NCI-H2196 (cell line): ENCODE measurements at regions not wholly inside any gene's neighbourhood (a gene's known extent, or its start where the extent isn't known, plus 50 kb on each side); places are given as distances from the start of the nearest gene placed in this dataset.

Source experiments
- DNase-seq: peaks from one replicate; lab custom pipeline; 2025; ENCODE audit not compliant: unreplicated experiment; lab: John Stamatoyannopoulos, UW

- DNase-seq = no peak
Measured at GRCh38 chr17:69605571-69605970, 191.1 kb downstream of the MAP2K6 start.

GRCh38 chr17:69606142-69606800, 191.8 kb downstream of the MAP2K6 start:
- no peak for DNase-seq

- DNase-seq = peak; percentile 67
Measured at GRCh38 chr17:69607162-69607834, 192.8 kb downstream of the MAP2K6 start.

DNA sequence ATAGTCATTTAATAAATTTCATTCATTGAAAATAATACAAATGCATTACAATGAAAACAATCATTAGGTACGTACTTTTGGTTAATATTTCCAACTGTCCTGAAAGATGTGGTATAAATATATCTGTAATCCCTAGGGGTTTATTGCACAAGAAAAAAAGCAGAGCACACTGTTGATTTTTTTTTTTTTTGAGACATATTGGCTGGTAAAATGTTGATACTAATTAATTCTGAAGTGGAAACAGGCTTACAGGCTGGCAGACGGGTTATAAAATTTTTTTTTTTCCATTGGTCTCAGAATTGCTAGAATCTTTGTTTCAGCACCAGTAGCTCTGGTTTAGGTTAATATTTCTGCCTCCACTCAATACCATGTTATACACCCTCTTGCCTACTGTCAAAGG, 193.6 kb downstream of the MAP2K6 start:
- no peak for DNase-seq

DNA sequence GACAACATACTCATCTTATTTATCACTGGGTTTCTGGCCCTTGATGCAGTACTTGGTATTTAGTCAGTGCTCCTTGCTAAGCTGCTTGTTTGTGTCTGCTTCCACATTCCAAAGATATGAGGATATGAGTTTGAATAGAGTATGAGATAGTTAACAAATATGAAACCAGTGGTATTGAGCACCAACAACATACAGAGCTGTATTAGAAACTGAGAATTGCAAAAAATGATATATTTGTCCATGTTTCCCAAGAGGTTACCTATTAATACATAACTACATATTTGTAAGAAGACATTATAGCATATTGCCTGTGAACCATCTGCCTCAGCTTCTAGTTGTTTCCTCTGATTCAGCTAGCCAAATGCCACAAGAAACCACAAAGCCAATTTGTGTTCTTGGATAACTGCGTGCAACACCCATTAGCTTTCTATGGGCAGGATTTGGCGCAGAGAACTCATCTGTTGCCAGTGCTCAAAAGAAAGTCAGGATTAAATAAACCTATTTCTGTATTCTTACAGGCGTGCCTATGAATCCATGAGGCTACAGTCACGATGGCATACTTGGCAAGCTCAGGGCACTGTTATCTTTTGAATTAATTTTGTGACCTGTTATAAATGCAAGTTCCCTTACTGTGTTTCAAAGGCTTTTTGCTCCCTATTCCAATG, 194.4 kb downstream of the MAP2K6 start:
- no peak for DNase-seq

GRCh38 chr17:69609473-69610305, 195.2 kb downstream of the MAP2K6 start:
- DNase-seq = no peak

- DNase-seq = no peak
Measured at GRCh38 chr17:69620363-69620762, 205.9 kb downstream of the MAP2K6 start.

GRCh38 chr17:69625474-69625873, 211.0 kb downstream of the MAP2K6 start:
- DNase-seq = no peak

GRCh38 chr17:69630056-69630635, 215.6 kb downstream of the MAP2K6 start:
- no peak for DNase-seq

DNA sequence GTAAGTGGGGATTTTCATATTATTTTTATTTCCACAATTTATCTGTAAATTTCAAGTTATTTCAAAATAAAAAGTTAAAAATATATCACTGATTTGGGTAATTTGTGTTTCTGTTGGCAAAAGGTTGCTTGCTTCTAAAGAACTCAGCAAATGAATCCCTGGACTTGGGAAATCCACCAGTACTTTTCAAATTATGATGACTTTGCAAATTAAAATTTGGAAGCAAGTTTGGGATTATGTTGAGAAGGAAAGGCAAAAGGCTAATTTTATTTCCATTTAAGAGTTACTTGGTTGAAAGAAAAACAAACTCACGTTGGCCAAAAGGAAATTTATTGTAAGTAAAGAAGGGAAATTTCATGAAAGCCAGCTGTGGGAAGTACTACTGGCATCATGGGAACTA, 220.3 kb downstream of the MAP2K6 start:
- no peak for DNase-seq

- no peak for DNase-seq
Measured at GRCh38 chr17:69637446-69638156, 223.1 kb downstream of the MAP2K6 start.

- DNase-seq = no peak
Measured at GRCh38 chr17:69639096-69639495, 224.6 kb downstream of the MAP2K6 start.

DNA sequence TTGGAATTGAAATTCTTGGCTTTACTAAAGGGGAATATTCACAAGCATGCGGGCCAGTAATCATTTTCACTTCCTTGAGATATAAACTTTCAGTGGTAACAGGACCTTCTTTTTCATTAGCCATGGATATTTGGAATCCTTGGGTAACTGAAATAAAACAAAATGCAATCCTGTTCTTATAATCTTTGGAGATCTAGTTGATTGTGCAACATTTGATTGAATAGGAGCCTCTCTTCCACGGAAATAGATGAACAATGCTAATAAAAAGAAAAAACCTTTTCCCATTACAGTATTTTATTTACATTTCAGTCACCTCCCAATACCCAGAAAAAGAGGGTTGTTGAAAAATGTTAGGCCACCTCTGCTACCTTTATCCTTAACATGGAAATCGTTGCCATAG, 225.6 kb downstream of the MAP2K6 start:
- no peak for DNase-seq

DNA sequence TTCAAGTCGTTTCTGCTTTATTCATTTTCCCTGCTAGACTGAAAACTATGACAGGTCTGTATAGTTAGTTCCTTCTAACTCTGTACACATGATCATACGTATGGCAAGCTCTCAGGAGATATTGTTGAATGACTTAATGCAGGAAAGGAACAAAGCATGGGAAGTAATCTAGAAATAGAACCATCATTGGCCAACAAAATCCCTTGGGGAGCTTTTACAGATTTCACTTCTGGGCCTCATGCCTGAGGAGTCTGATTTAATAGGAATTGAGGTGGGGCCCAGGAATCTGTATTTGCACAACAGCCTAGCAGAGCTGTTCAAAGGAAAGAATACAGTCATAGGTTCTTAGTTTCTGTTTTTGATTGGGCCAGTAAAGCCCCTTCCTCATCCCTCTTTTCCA, 229.2 kb downstream of the MAP2K6 start:
- DNase-seq = no peak

DNA sequence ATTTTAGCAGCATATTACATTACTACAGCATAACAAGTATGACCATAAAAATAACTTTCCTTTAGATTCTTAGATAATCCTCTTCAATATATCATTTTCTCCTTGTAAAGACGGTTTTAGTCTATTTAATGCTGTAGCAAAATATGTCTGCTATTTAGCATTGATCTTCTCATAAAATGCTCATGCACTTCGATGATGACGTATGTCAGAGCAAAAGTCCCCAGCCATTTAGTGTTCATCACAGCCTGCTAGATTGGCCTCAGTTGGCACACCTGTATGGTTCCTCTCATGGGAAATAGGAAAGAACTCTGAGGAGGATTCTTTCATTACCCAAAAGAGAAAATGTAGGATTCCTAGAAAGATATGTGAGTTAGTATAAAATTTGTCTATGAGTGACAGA, 232.2 kb downstream of the MAP2K6 start:
- no peak for DNase-seq

DNA sequence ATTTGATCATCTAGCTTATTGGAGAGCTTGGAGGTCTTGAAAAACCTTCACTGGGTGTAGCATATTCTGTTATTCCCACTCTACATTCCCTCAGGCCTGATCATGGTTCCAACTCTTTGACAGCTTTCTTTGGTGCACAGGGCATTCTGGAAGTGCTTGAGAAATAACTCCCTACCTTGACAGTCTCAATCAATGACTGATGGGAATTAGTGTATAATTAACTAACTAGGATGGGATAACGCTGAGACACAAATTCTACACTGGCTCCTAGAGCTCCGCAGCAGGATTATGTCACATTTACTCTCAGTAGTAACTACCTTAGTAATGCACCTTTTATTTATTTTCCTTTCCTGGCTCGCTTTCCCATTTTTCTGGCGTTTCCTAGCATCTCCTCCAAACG, 236.4 kb downstream of the MAP2K6 start:
- no peak for DNase-seq

DNA sequence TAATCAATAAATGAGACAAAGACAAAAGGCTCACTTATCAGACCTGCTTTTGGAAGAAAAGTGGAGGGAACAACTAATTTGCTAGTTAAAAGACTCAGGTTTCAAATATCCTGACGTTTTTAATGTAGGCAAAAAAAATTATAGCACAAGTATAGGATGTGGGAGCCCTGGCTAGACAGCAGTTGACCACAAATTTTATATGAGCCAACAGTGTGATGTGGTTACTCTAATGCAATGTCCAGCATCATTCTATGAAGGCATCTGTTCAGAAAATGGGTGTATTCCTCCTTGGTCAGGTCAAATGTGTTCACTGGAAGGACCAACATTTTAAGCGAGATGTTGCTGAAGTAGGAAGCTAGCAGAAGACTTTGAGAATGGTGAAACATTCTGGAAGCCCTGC, 237.4 kb downstream of the MAP2K6 start:
- DNase-seq = no peak

GRCh38 chr17:69654981-69655855, 240.7 kb downstream of the MAP2K6 start:
- no peak for DNase-seq

GRCh38 chr17:69655902-69656301, 241.4 kb downstream of the MAP2K6 start:
- DNase-seq = no peak
